Bronchial epithelial cell (primary cell): ENCODE measurements at regions not wholly inside any gene's neighbourhood (a gene's known extent, or its start where the extent isn't known, plus 50 kb on each side); places are given as distances from the start of the nearest gene placed in this dataset.
"Not testable (repeated sequence)": the region's sequence is repeated elsewhere in the genome, so short reads cannot be mapped to it uniquely, and the experiment has no call there.

Experiments
- DNase-seq: peaks from one replicate; pipeline ENCODE4 v3.0.0-alpha.2; 2010; ENCODE audit warnings: low read depth
- FAIRE-seq: peaks from 2 replicates; lab custom pipeline; 2011; peaks lifted over from hg19 to GRCh38; lab: Jason Lieb, UNC
- H3K27me3 ChIP-seq: 2 replicates; pipeline ENCODE4 v1.5.1; 2011; ENCODE audit warnings: low read length; ENCODE audit not compliant: control insufficient read depth, insufficient read depth
- H3K36me3 ChIP-seq: 2 replicates; pipeline ENCODE4 v1.5.1; 2011; ENCODE audit warnings: low read length; ENCODE audit not compliant: control insufficient read depth, insufficient read depth
- H3K4me3 ChIP-seq: 2 replicates; pipeline ENCODE4 v1.5.1; 2011; ENCODE audit warnings: mild to moderate bottlenecking, low read depth, low read length, control low read depth
- TF ChIP-seq, protein P1 (sequence below): IDR thresholded peaks from 2 replicates; pipeline ENCODE4 v1.5.1; 2011; ENCODE audit warnings: mild to moderate bottlenecking, moderate library complexity, low read length, control low read depth, inconsistent platforms; ENCODE audit not compliant: insufficient read depth, severe bottlenecking

DNA sequence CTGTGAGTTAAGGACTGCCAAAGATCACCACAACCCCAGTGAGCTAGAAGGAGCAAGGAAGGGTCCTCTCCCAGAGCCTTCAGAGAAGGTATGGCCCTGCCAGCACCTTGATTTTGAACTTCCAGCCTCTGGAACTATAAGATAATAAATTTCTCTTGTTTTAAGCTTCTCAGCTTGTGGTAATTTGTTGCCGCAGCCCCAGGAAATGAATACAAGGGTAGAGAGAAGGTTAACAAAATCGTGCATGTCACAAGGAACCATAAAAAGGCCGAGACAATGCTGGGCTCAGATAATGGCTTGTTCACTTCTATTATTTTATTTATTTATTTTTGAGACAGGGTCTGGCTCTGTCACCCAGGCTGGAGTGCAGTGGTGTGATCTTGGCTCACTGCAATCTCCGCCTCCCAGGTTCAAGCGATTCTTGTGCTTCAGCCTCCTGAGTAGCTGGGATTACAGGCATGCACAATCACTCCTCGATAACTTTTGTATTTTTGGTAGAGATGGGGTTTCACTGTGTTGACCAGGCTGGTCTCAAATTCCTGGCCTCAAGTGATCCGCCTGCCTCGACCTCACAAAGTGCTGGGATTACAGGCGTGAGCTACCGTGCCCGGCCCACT is 71.5 kb downstream of the WSB1 start:
- not testable (repeated sequence) for H3K36me3 ChIP-seq, DNase-seq, FAIRE-seq, H3K27me3 ChIP-seq, H3K4me3 ChIP-seq

DNA sequence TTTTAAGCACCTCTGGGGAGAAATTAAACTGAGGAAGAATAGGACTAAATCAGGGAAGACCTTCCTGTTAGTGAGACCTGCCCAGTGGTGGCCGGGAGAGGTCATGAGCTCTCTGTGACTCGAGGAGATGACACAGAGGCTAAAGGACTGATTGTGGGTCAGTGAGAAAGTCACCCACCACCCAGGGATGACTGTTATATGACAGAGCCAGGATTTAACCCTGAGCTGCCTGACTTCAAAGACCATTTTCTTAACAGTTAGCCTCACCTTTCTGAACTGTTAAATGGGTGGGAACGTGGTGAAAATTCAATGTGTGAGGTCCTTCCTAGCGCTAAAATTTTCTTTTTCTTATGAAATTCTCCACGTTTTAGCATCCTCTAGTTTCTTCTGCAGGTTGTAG is 72.5 kb downstream of the WSB1 start:
- peaks cover 1% of the 10 kb centered on the region for H3K27me3 ChIP-seq
- no peaks in the 10 kb centered on the region for H3K36me3 ChIP-seq
- DNase-seq (no peak), FAIRE-seq (no peak)
- H3K4me3 ChIP-seq: no peak overlapping the region
- TF ChIP-seq, protein P1, sequence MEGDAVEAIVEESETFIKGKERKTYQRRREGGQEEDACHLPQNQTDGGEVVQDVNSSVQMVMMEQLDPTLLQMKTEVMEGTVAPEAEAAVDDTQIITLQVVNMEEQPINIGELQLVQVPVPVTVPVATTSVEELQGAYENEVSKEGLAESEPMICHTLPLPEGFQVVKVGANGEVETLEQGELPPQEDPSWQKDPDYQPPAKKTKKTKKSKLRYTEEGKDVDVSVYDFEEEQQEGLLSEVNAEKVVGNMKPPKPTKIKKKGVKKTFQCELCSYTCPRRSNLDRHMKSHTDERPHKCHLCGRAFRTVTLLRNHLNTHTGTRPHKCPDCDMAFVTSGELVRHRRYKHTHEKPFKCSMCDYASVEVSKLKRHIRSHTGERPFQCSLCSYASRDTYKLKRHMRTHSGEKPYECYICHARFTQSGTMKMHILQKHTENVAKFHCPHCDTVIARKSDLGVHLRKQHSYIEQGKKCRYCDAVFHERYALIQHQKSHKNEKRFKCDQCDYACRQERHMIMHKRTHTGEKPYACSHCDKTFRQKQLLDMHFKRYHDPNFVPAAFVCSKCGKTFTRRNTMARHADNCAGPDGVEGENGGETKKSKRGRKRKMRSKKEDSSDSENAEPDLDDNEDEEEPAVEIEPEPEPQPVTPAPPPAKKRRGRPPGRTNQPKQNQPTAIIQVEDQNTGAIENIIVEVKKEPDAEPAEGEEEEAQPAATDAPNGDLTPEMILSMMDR: no peak

DNA sequence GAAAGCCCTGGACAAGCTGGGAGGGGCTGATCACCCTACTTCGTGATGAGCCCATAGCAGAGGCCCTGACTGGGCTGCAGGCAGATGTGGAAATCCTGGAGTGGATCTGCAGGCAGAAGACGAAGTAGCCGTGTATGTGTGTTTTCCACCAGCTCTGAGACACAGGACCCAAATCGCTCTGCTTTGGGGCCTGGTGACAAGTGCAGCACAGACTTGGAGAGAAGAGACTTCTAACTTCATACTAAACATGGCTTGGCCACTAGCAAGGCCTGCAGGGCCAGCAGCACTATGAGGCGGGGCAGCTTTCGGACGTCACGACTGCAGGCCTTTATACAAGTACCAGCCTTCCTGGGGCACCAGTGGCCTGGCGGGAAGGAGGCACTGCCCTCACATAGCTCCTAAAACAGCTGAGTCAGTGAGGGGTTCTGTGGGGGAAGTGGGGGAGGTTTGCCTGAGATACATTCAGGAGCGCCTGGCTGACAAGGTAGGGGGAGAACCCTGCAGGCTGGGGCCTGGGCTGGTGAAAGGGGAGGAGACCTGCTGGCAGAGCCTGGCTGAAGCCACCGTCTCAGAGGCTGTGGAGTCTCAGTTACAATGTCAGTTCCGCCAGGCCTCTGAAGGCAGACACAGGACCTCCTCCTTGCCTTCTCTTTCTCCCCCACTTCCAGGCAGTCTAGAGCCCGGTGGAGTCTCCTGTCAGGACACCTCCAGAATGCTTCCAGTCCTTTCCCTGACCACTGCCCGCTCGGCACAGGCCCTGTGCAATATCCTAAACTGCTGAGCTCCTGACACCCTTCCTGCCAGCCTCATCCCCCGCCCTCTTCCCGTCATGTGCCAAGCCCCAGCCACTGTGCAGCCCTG is 73.4 kb downstream of the WSB1 start:
- DNase-seq (no peak), FAIRE-seq (no peak)
- TF ChIP-seq, protein P1: no peak

DNA sequence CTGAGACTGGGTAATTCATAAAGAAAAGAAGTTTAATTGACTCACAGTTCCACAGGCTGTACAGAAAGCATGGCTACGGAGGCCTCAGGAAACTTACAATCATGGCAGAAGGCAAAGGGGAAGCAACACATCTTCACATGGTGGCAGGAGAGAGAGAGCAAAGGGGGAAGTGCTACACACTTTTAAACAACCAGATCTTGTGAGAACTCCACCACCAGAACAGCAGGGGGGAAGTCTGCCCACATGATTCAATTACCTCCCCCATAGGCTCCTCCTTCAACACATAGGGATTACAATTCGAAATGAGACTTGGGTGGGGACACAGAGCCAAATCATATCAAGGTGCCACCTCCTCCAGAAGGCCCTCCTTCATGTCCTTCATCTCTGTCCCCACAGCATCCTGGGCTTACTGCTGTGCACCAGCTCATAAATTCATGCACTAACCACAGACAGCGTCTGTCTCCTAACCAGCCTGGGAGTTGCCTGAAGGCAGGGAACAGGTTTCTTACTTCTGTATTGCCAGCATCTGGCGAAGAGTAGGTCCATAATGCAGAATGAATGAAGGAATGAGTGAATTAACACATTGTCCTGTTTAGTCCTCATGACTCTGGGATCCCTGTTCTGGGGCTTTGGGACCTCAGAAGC is 74.4 kb downstream of the WSB1 start:
- no peak for DNase-seq
- TF ChIP-seq, protein P1: no peak
- Histone ChIP-seq H3K36me3 (no peaks in the 10 kb centered on the region), H3K27me3 (peaks cover 1% of the 10 kb centered on the region), H3K4me3 (no peak overlapping the region)
- FAIRE-seq: no peak

More for the DNA sequence above, 73.4 kb downstream of the WSB1 start:
- Histone ChIP-seq H3K4me3 (no peak overlapping the region), H3K27me3 (peaks cover 1% of the 10 kb centered on the region), H3K36me3 (no peaks in the 10 kb centered on the region)

DNA sequence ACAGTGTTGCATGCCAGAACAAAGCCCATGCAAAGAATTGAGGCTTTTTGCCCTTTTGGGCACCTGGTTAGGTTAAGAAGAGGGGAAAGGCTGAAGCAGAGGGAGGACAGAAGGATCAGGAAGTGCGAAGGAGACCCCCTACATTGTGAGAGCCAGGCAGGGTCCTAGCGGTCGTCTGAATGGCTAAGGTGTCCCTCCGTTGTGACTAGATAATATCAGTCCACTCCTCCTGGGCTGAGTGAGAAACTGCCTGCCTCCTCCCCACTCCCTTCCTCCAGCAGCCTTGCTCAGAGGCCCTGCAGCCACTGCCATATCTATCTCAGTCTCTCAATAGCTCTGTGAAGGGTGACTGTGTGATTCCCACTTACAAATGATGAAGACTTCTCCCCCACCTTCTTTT is 75.1 kb downstream of the WSB1 start:
- H3K27me3 ChIP-seq: peaks cover 1% of the 10 kb centered on the region
- FAIRE-seq (no peak), DNase-seq (no peak)
- no peak overlapping the region for H3K4me3 ChIP-seq
- H3K36me3 ChIP-seq: no peaks in the 10 kb centered on the region
- TF ChIP-seq, protein P1: no peak

DNA sequence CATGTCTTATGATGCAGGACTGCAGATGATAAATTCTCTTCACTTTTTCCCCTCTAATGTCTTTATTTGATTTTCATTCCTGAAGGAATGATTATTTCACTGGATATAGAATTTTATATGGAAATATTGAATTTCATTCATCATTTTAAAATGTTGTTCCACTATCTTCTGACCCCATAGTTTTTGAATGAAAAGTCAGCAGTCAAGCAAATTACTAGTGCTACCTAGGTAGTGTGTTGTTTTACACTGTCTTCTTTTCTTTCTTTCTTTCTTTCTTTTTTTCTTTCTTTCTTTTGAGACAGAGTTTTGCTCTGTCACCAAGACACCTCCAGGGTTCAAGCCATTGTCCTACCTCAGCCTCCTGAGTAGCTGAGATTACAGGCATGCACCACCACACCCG is 76.9 kb downstream of the WSB1 start:
- no peak overlapping the region for H3K4me3 ChIP-seq
- no peak for FAIRE-seq
- TF ChIP-seq, protein P1: no peak

DNA sequence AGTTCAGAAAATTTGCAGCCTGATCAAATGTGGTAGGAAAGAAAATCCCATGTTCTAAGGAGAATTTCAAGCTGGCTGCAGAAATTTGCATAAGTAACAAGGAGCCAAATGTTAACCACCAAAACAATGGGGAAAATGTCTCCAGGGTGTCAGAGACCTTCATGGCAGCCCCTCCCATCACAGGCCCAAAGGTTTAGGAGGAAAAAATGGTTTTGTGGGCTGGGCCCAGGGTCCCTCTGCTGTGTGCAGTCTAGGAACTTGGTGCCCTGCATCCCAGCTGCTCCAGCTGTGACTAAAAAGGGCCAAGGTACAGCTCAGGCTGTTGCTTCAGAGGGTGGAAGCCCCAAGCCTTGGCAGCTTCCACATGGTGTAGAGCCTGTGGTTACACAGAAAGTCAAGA is 79.8 kb downstream of the WSB1 start:
- not testable (repeated sequence) for DNase-seq, H3K27me3 ChIP-seq, H3K4me3 ChIP-seq, FAIRE-seq, H3K36me3 ChIP-seq

More for the DNA sequence above, 76.9 kb downstream of the WSB1 start:
- no peak for DNase-seq
- Histone ChIP-seq H3K27me3 (peaks cover 1% of the 10 kb centered on the region), H3K36me3 (no peaks in the 10 kb centered on the region)
